ENCODE measurements at regions not wholly inside any gene's neighbourhood (a gene's known extent, or its start where the extent isn't known, plus 50 kb on each side); places are given as distances from the start of the nearest gene placed in this dataset.

GRCh38 chr3:41102053-41102556 is 97.2 kb upstream of the CTNNB1 start:
- H4K20me1 ChIP-seq (ENCODE audit: insufficient read depth, poor library complexity, severe bottlenecking), result no peaks in the 10 kb centered on the region
- no peaks in the 10 kb centered on the region for H3K9me2 ChIP-seq (replicated peaks; ENCODE audit: insufficient read depth)
- WGBS (ENCODE audit: low lambda C conversion rate, missing lambda C conversion rate), result 75% methylated on average over 5 of the region's 5 CpGs
- no peaks in the 10 kb centered on the region for H3K79me2 ChIP-seq
- TF ChIP-seq CTCF (IDR thresholded peaks at IDR 0.05; ENCODE audit: poor library complexity) (no peak), EZH2phosphoT487 (IDR thresholded peaks at IDR 0.05; ENCODE audit: low read depth, severe bottlenecking, unreplicated experiment) (no peak), EZH2 (IDR thresholded peaks at IDR 0.05; ENCODE audit: borderline replicate concordance) (no peak)
- H3K36me3 ChIP-seq (replicated peaks; ENCODE audit: insufficient read depth, low read depth), result no peaks in the 10 kb centered on the region
- no peak overlapping the region for H3K4me3 ChIP-seq
- no peak overlapping the region for H2AFZ ChIP-seq
- H3K4me2 ChIP-seq, result no peak overlapping the region
- no peaks in the 10 kb centered on the region for H3K9me3 ChIP-seq (ENCODE audit: low read depth)
- peak; percentile 79 for DNase-seq (ENCODE audit: low spot score)
- H3K4me1 ChIP-seq (ENCODE audit: insufficient read depth), result peaks cover 9% of the 10 kb centered on the region
- H3K27me3 ChIP-seq, result no peaks in the 10 kb centered on the region
- peak overlapping the region; percentile 82 for H3K27ac ChIP-seq

GRCh38 chr3:41102750-41103149 is 96.6 kb upstream of the CTNNB1 start:
- H2AFZ ChIP-seq, result no peak overlapping the region
- TF ChIP-seq EZH2phosphoT487 (IDR thresholded peaks at IDR 0.05; ENCODE audit: low read depth, severe bottlenecking, unreplicated experiment) (no peak), CTCF (IDR thresholded peaks at IDR 0.05; ENCODE audit: poor library complexity) (no peak), EZH2 (IDR thresholded peaks at IDR 0.05; ENCODE audit: borderline replicate concordance) (no peak)
- H3K4me3 ChIP-seq, result no peak overlapping the region
- H3K9me2 ChIP-seq (replicated peaks; ENCODE audit: insufficient read depth), result no peaks in the 10 kb centered on the region
- peak overlapping the region; percentile 67 for H3K27ac ChIP-seq
- no peak for DNase-seq (ENCODE audit: low spot score)
- peaks cover 9% of the 10 kb centered on the region for H3K4me1 ChIP-seq (ENCODE audit: insufficient read depth)
- no peaks in the 10 kb centered on the region for H4K20me1 ChIP-seq (ENCODE audit: insufficient read depth, poor library complexity, severe bottlenecking)
- H3K36me3 ChIP-seq (replicated peaks; ENCODE audit: insufficient read depth, low read depth), result no peaks in the 10 kb centered on the region
- 80% methylated on average over 3 of the region's 3 CpGs for WGBS (ENCODE audit: low lambda C conversion rate, missing lambda C conversion rate)
- no peaks in the 10 kb centered on the region for H3K79me2 ChIP-seq
- H3K4me2 ChIP-seq, result no peak overlapping the region
- no peaks in the 10 kb centered on the region for H3K9me3 ChIP-seq (ENCODE audit: low read depth)
- no peaks in the 10 kb centered on the region for H3K27me3 ChIP-seq

GRCh38 chr3:41103200-41103599 is 96.1 kb upstream of the CTNNB1 start:
- Histone ChIP-seq H3K27ac (no peak overlapping the region), H3K4me2 (no peak overlapping the region), H3K4me1 (ENCODE audit: insufficient read depth) (peaks cover 9% of the 10 kb centered on the region), H2AFZ (no peak overlapping the region), H3K27me3 (no peaks in the 10 kb centered on the region), H3K9me3 (ENCODE audit: low read depth) (no peaks in the 10 kb centered on the region), H4K20me1 (ENCODE audit: insufficient read depth, poor library complexity, severe bottlenecking) (no peaks in the 10 kb centered on the region), H3K4me3 (no peak overlapping the region), H3K9me2 (replicated peaks; ENCODE audit: insufficient read depth) (no peaks in the 10 kb centered on the region), H3K36me3 (replicated peaks; ENCODE audit: insufficient read depth, low read depth) (no peaks in the 10 kb centered on the region), H3K79me2 (no peaks in the 10 kb centered on the region)
- WGBS (ENCODE audit: low lambda C conversion rate, missing lambda C conversion rate), result 95% methylated on average over 2 of the region's 2 CpGs
- TF ChIP-seq EZH2phosphoT487 (IDR thresholded peaks at IDR 0.05; ENCODE audit: low read depth, severe bottlenecking, unreplicated experiment) (no peak), EZH2 (IDR thresholded peaks at IDR 0.05; ENCODE audit: borderline replicate concordance) (no peak), CTCF (IDR thresholded peaks at IDR 0.05; ENCODE audit: poor library complexity) (no peak)
- no peak for DNase-seq (ENCODE audit: low spot score)

GRCh38 chr3:41104147-41104546 is 95.2 kb upstream of the CTNNB1 start:
- DNase-seq (ENCODE audit: low spot score), result no peak
- no peaks in the 10 kb centered on the region for H3K79me2 ChIP-seq
- no peak for TF ChIP-seq EZH2phosphoT487 (IDR thresholded peaks at IDR 0.05; ENCODE audit: low read depth, severe bottlenecking, unreplicated experiment)
- TF ChIP-seq EZH2 (IDR thresholded peaks at IDR 0.05; ENCODE audit: borderline replicate concordance), result no peak
- TF ChIP-seq CTCF (IDR thresholded peaks at IDR 0.05; ENCODE audit: poor library complexity), result no peak
- H3K36me3 ChIP-seq (replicated peaks; ENCODE audit: insufficient read depth, low read depth), result no peaks in the 10 kb centered on the region
- H3K27me3 ChIP-seq, result no peaks in the 10 kb centered on the region
- no peak overlapping the region for H2AFZ ChIP-seq
- H3K4me2 ChIP-seq, result no peak overlapping the region
- H3K27ac ChIP-seq, result no peak overlapping the region
- H3K9me2 ChIP-seq (replicated peaks; ENCODE audit: insufficient read depth), result no peaks in the 10 kb centered on the region
- H3K9me3 ChIP-seq (ENCODE audit: low read depth), result no peaks in the 10 kb centered on the region
- no peak overlapping the region for H3K4me3 ChIP-seq
- 86% methylated on average over 3 of the region's 3 CpGs for WGBS (ENCODE audit: low lambda C conversion rate, missing lambda C conversion rate)
- no peaks in the 10 kb centered on the region for H4K20me1 ChIP-seq (ENCODE audit: insufficient read depth, poor library complexity, severe bottlenecking)
- H3K4me1 ChIP-seq (ENCODE audit: insufficient read depth), result peaks cover 9% of the 10 kb centered on the region

Data from hepatocyte (in vitro differentiated cells).